Ascending aorta (tissue), 2 donors: ENCODE measurements at regions not wholly inside any gene's neighbourhood (a gene's known extent, or its start where the extent isn't known, plus 50 kb on each side); places are given as distances from the start of the nearest gene placed in this dataset.

ENCODE experiments used
- DNase-seq, 2 donors: peaks; one replicate each; pipeline ENCODE4 v3.0.0-alpha.2; 2019; ENCODE audit warnings: low spot score in 2 of 2
- H3K27ac ChIP-seq, 2 donors: fragments of 200-600 bp; sonication (generic); one replicate each; pipeline ENCODE4 v1.5.1; 2016 to 2017; ENCODE audit warnings: mild to moderate bottlenecking in 1 of 2
- H3K27me3 ChIP-seq: fragments of 200-600 bp; sonication (generic); one replicate; pipeline ENCODE4 v1.5.1; 2017
- H3K36me3 ChIP-seq, 2 donors: fragments of 200-600 bp; sonication (generic); one replicate each; pipeline ENCODE4 v1.5.1; 2016
- H3K4me1 ChIP-seq, 2 donors: fragments of 200-600 bp; sonication (generic); one replicate each; pipeline ENCODE4 v1.5.1; 2016 to 2017; ENCODE audit warnings: mild to moderate bottlenecking in 1 of 2
- H3K4me3 ChIP-seq, 2 donors: fragments of 200-600 bp; sonication (generic); one replicate each; pipeline ENCODE4 v1.5.1; 2016 to 2017; ENCODE audit warnings: mild to moderate bottlenecking in 1 of 2
- H3K9me3 ChIP-seq, 2 donors: fragments of 200-600 bp; sonication (generic); one replicate each; pipeline ENCODE4 v1.5.1; 2016
- intact Hi-C: fragments of 100-400 bp; cut with DNase I; formaldehyde crosslinking; loops from one replicate; pipeline ENCODE4 v1.15.1; 2023
- TF ChIP-seq, protein P1 (sequence below), 3 experiments: fragments of 200-600 bp in 2 of 3; fragments of 450-650 bp in 1 of 3; sonication (generic) in 2 of 3; IDR thresholded peaks; one replicate each; pipeline ENCODE4 v1.5.1; 2016 to 2019; ENCODE audit warnings: antibody characterized with exemption in 3 of 3, mild to moderate bottlenecking in 1 of 3, moderate library complexity in 1 of 3

GRCh38 chr9:107547772-107548297 is 58.3 kb upstream of the KLF4 start:
- no peak overlapping the region for H3K27ac ChIP-seq
- H3K27me3 ChIP-seq = no peaks in the 10 kb centered on the region
- H3K4me3 ChIP-seq = no peak overlapping the region
- no peaks in the 10 kb centered on the region for H3K36me3 ChIP-seq
- H3K4me1 ChIP-seq = peaks cover 0 to 3% of the 10 kb centered on the region in 2 donors
- no peaks in the 10 kb centered on the region for H3K9me3 ChIP-seq
- DNase-seq = no peak
- TF ChIP-seq, protein P1, sequence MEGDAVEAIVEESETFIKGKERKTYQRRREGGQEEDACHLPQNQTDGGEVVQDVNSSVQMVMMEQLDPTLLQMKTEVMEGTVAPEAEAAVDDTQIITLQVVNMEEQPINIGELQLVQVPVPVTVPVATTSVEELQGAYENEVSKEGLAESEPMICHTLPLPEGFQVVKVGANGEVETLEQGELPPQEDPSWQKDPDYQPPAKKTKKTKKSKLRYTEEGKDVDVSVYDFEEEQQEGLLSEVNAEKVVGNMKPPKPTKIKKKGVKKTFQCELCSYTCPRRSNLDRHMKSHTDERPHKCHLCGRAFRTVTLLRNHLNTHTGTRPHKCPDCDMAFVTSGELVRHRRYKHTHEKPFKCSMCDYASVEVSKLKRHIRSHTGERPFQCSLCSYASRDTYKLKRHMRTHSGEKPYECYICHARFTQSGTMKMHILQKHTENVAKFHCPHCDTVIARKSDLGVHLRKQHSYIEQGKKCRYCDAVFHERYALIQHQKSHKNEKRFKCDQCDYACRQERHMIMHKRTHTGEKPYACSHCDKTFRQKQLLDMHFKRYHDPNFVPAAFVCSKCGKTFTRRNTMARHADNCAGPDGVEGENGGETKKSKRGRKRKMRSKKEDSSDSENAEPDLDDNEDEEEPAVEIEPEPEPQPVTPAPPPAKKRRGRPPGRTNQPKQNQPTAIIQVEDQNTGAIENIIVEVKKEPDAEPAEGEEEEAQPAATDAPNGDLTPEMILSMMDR (IDR thresholded peaks at IDR 0.05) = no peak
- intact Hi-C loops = loop anchor here (5.0 kb wide), 1 partner anchor 199 kb away; no protein-coding TSS in a partner anchor

GRCh38 chr9:107547303-107547702 is 57.7 kb upstream of the KLF4 start:
- Histone ChIP-seq H3K4me3 (no peak overlapping the region), H3K27ac (no peak overlapping the region), H3K36me3 (no peaks in the 10 kb centered on the region), H3K9me3 (no peaks in the 10 kb centered on the region), H3K27me3 (no peaks in the 10 kb centered on the region), H3K4me1 (peaks cover 0 to 3% of the 10 kb centered on the region in 2 donors)
- TF ChIP-seq, protein P1 (IDR thresholded peaks at IDR 0.05) = no peak
- no peak for DNase-seq
- intact Hi-C loops = loop anchor here (5.0 kb wide), 1 partner anchor 200 kb away; no protein-coding TSS in a partner anchor

DNA sequence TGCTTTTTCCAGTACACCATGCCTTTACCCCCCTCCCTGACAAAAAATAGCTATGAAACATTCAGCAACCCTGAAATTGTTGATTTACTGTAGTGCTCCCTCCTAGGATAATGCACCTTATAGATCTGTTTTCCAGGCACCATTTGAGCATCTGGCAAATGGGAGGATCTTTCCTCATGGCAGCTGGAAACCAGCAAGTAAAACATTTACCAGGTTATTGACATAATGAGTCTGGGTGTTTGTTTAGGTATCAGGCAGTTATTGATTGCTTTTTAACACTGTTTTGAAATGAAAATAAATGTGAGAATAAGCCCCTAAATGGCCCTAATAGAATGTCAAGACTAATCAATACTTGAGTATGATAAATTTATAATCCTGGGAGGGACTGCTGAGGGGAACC is 57.3 kb upstream of the KLF4 start:
- no peak for DNase-seq
- Histone ChIP-seq H3K4me3 (no peak overlapping the region), H3K4me1 (peaks cover 0 to 3% of the 10 kb centered on the region in 2 donors), H3K9me3 (no peaks in the 10 kb centered on the region), H3K36me3 (no peaks in the 10 kb centered on the region), H3K27me3 (no peaks in the 10 kb centered on the region), H3K27ac (no peak overlapping the region)
- intact Hi-C loops = loop anchor here (5.0 kb wide), 1 partner anchor 200 kb away; no protein-coding TSS in a partner anchor
- TF ChIP-seq, protein P1 (IDR thresholded peaks at IDR 0.05) = no peak

- no peaks in the 10 kb centered on the region for H3K36me3 ChIP-seq
- no peak overlapping the region for H3K27ac ChIP-seq
- intact Hi-C loops = loop anchor here (5.0 kb wide), 1 partner anchor 202 kb away; no protein-coding TSS in a partner anchor
- no peaks in the 10 kb centered on the region for H3K27me3 ChIP-seq
- TF ChIP-seq, protein P1 (IDR thresholded peaks at IDR 0.05) = no peak
- H3K4me1 ChIP-seq = peaks cover 0 to 3% of the 10 kb centered on the region in 2 donors
- H3K9me3 ChIP-seq = no peaks in the 10 kb centered on the region
- H3K4me3 ChIP-seq = no peak overlapping the region
- DNase-seq = no peak
These were observed 55.5 kb upstream of the KLF4 start for GRCh38 chr9:107545036-107545435.

GRCh38 chr9:107542411-107543157 is 53.0 kb upstream of the KLF4 start:
- TF ChIP-seq, protein P1 (IDR thresholded peaks at IDR 0.05) = no peak
- no peak for DNase-seq
- intact Hi-C loops = no loop called here
- no peaks in the 10 kb centered on the region for H3K27me3 ChIP-seq
- no peaks in the 10 kb centered on the region for H3K36me3 ChIP-seq
- H3K27ac ChIP-seq = no peak overlapping the region
- H3K9me3 ChIP-seq = no peaks in the 10 kb centered on the region
- H3K4me1 ChIP-seq = no peaks in the 10 kb centered on the region
- H3K4me3 ChIP-seq = no peak overlapping the region
